ENCODE measurements at regions not wholly inside any gene's neighbourhood (a gene's known extent, or its start where the extent isn't known, plus 50 kb on each side); places are given as distances from the start of the nearest gene placed in this dataset.

GRCh38 chr2:67892339-67892846 lies 170.4 kb downstream of the C1D start:
- ATAC-seq (ENCODE audit: low read depth): no peak
- Histone ChIP-seq H3K27ac (ENCODE audit: poor library complexity, severe bottlenecking) (no peak overlapping the region), H3K36me3 (ENCODE audit: low read depth) (no peaks in the 10 kb centered on the region), H3K27me3 (ENCODE audit: insufficient read depth, poor library complexity, severe bottlenecking) (no peaks in the 10 kb centered on the region), H3K4me1 (ENCODE audit: insufficient read depth, poor library complexity, severe bottlenecking) (no peaks in the 10 kb centered on the region), H3K4me3 (ENCODE audit: severe bottlenecking) (no peak overlapping the region), H3K9me3 (ENCODE audit: severe bottlenecking) (no peaks in the 10 kb centered on the region)
- TF ChIP-seq, protein P1, sequence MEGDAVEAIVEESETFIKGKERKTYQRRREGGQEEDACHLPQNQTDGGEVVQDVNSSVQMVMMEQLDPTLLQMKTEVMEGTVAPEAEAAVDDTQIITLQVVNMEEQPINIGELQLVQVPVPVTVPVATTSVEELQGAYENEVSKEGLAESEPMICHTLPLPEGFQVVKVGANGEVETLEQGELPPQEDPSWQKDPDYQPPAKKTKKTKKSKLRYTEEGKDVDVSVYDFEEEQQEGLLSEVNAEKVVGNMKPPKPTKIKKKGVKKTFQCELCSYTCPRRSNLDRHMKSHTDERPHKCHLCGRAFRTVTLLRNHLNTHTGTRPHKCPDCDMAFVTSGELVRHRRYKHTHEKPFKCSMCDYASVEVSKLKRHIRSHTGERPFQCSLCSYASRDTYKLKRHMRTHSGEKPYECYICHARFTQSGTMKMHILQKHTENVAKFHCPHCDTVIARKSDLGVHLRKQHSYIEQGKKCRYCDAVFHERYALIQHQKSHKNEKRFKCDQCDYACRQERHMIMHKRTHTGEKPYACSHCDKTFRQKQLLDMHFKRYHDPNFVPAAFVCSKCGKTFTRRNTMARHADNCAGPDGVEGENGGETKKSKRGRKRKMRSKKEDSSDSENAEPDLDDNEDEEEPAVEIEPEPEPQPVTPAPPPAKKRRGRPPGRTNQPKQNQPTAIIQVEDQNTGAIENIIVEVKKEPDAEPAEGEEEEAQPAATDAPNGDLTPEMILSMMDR (IDR thresholded peaks at IDR 0.05; ENCODE audit: poor library complexity, severe bottlenecking): no peak
- no peak for DNase-seq (ENCODE audit: low spot score)

- no peaks in the 10 kb centered on the region for H3K9me3 ChIP-seq (ENCODE audit: severe bottlenecking)
- DNase-seq (ENCODE audit: low spot score) (no peak), ATAC-seq (ENCODE audit: low read depth) (no peak)
- H3K4me3 ChIP-seq (ENCODE audit: severe bottlenecking): no peak overlapping the region
- no peaks in the 10 kb centered on the region for H3K27me3 ChIP-seq (ENCODE audit: insufficient read depth, poor library complexity, severe bottlenecking)
- H3K4me1 ChIP-seq (ENCODE audit: insufficient read depth, poor library complexity, severe bottlenecking): no peaks in the 10 kb centered on the region
- no peaks in the 10 kb centered on the region for H3K36me3 ChIP-seq (ENCODE audit: low read depth)
- TF ChIP-seq, protein P1 (IDR thresholded peaks at IDR 0.05; ENCODE audit: poor library complexity, severe bottlenecking): no peak
- no peak overlapping the region for H3K27ac ChIP-seq (ENCODE audit: poor library complexity, severe bottlenecking)
Observed at GRCh38 chr2:67895227-67895941, 167.4 kb downstream of the C1D start.

DNA sequence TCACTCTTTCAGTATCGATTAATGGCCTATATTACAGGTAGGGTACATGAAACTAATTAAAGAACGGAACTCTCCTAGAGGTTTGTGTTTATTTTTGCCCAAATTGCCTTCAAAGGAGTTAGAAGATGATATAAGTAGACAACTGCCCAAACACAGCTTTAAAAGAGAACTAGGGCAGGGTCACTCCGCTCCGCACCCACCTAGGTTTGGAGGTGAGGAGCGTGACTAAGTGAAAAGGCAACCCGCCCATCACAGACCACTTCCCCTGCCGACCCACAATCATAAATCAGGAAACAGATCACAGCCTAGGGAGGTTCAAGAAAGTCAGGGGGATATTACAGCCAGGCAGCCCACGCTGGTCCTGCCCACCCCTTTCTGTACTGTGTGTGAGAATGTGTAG lies 166.7 kb downstream of the C1D start:
- Histone ChIP-seq H3K4me3 (ENCODE audit: severe bottlenecking) (no peak overlapping the region), H3K36me3 (ENCODE audit: low read depth) (no peaks in the 10 kb centered on the region), H3K27me3 (ENCODE audit: insufficient read depth, poor library complexity, severe bottlenecking) (no peaks in the 10 kb centered on the region), H3K9me3 (ENCODE audit: severe bottlenecking) (no peaks in the 10 kb centered on the region), H3K4me1 (ENCODE audit: insufficient read depth, poor library complexity, severe bottlenecking) (no peaks in the 10 kb centered on the region), H3K27ac (ENCODE audit: poor library complexity, severe bottlenecking) (no peak overlapping the region)
- TF ChIP-seq, protein P1 (IDR thresholded peaks at IDR 0.05; ENCODE audit: poor library complexity, severe bottlenecking): no peak
- ATAC-seq (ENCODE audit: low read depth): no peak
- no peak for DNase-seq (ENCODE audit: low spot score)

DNA sequence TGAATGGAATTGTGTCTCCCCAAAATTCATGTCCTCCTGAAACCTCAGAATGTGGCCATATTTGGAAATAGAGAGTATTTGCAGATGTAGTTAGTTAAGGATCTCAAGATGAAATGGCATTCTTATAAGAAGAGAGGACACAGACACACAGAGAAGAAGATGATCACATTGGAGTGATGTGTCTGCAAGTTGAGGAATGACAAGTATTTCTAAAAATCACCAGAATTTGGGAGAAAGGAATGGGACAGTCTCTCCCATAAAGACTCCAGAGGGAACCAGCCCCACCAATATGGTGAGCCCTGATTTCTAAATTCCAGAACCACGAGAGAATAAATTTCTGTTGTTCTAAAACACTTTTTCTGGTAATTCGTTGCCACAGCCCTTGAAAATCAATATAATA lies 166.3 kb downstream of the C1D start:
- TF ChIP-seq, protein P1 (IDR thresholded peaks at IDR 0.05; ENCODE audit: poor library complexity, severe bottlenecking): no peak
- ATAC-seq (ENCODE audit: low read depth) (no peak), DNase-seq (ENCODE audit: low spot score) (no peak)
- H3K9me3 ChIP-seq (ENCODE audit: severe bottlenecking): no peaks in the 10 kb centered on the region
- H3K27me3 ChIP-seq (ENCODE audit: insufficient read depth, poor library complexity, severe bottlenecking): no peaks in the 10 kb centered on the region
- no peak overlapping the region for H3K27ac ChIP-seq (ENCODE audit: poor library complexity, severe bottlenecking)
- no peaks in the 10 kb centered on the region for H3K4me1 ChIP-seq (ENCODE audit: insufficient read depth, poor library complexity, severe bottlenecking)
- no peaks in the 10 kb centered on the region for H3K36me3 ChIP-seq (ENCODE audit: low read depth)
- no peak overlapping the region for H3K4me3 ChIP-seq (ENCODE audit: severe bottlenecking)

DNA sequence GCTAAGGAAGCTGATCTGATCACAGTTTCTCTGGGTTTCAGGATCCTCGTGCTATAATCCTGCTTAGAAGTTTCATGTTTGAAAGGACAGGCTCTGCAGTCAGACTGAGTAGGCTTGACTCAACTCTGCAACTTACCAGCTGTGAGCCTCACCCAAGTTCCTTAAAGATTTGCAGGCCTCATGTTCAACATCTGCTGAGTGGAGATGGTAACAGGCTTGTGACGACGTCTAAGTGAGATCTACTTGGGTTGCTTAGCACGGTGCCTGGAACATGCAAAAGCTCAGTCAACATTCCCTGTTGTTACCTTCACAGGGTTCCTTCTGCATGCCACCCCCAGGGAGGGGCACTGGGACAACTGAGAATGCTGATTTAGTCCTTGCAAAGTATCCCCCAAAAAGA lies 164.2 kb downstream of the C1D start:
- no peaks in the 10 kb centered on the region for H3K36me3 ChIP-seq (ENCODE audit: low read depth)
- no peak for DNase-seq (ENCODE audit: low spot score)
- H3K9me3 ChIP-seq (ENCODE audit: severe bottlenecking): no peaks in the 10 kb centered on the region
- TF ChIP-seq, protein P1 (IDR thresholded peaks at IDR 0.05; ENCODE audit: poor library complexity, severe bottlenecking): no peak
- no peak overlapping the region for H3K27ac ChIP-seq (ENCODE audit: poor library complexity, severe bottlenecking)
- ATAC-seq (ENCODE audit: low read depth): no peak
- no peaks in the 10 kb centered on the region for H3K27me3 ChIP-seq (ENCODE audit: insufficient read depth, poor library complexity, severe bottlenecking)
- H3K4me1 ChIP-seq (ENCODE audit: insufficient read depth, poor library complexity, severe bottlenecking): no peaks in the 10 kb centered on the region
- no peak overlapping the region for H3K4me3 ChIP-seq (ENCODE audit: severe bottlenecking)

Measured in RWPE2 (cell line).